ENCODE measurements at regions not wholly inside any gene's neighbourhood (a gene's known extent, or its start where the extent isn't known, plus 50 kb on each side); places are given as distances from the start of the nearest gene placed in this dataset.

GRCh38 chr2:219782737-219783348, 155.4 kb downstream of the SLC4A3 start:
- TF ChIP-seq ZFX (IDR thresholded peaks at IDR 0.05; ENCODE audit: borderline replicate concordance) (no peak), CTCF (IDR thresholded peaks at IDR 0.05) (no peak)
- no peak overlapping the region for H3K27ac ChIP-seq

- H3K27ac ChIP-seq: no peak overlapping the region
- TF ChIP-seq CTCF (IDR thresholded peaks at IDR 0.05) (no peak), ZFX (IDR thresholded peaks at IDR 0.05; ENCODE audit: borderline replicate concordance) (no peak)
Measured at GRCh38 chr2:219783359-219783975, 156.0 kb downstream of the SLC4A3 start.

- H3K27ac ChIP-seq: no peak overlapping the region
- TF ChIP-seq ZFX (IDR thresholded peaks at IDR 0.05; ENCODE audit: borderline replicate concordance): no peak
- TF ChIP-seq CTCF (IDR thresholded peaks at IDR 0.05): no peak
Measured at GRCh38 chr2:219784178-219784577, 156.7 kb downstream of the SLC4A3 start.

- H3K27ac ChIP-seq: no peak overlapping the region
- TF ChIP-seq ZFX (IDR thresholded peaks at IDR 0.05; ENCODE audit: borderline replicate concordance): no peak
- TF ChIP-seq CTCF (IDR thresholded peaks at IDR 0.05): no peak
Measured at GRCh38 chr2:219789476-219789875, 162.0 kb downstream of the SLC4A3 start.

- H3K27ac ChIP-seq: no peak overlapping the region
- TF ChIP-seq ZFX (IDR thresholded peaks at IDR 0.05; ENCODE audit: borderline replicate concordance) (no peak), CTCF (IDR thresholded peaks at IDR 0.05) (no peak)
Measured at GRCh38 chr2:219792446-219792845, 165.0 kb downstream of the SLC4A3 start.

- no peak overlapping the region for H3K27ac ChIP-seq
- TF ChIP-seq ZFX (IDR thresholded peaks at IDR 0.05; ENCODE audit: borderline replicate concordance) (no peak), CTCF (IDR thresholded peaks at IDR 0.05) (no peak)
Measured at GRCh38 chr2:219798430-219798829, 171.0 kb downstream of the SLC4A3 start.

GRCh38 chr2:219803294-219803693, 175.9 kb downstream of the SLC4A3 start:
- TF ChIP-seq ZFX (IDR thresholded peaks at IDR 0.05; ENCODE audit: borderline replicate concordance): no peak
- TF ChIP-seq CTCF (IDR thresholded peaks at IDR 0.05): no peak

More at GRCh38 chr2:219803294-219803693, 175.9 kb downstream of the SLC4A3 start:
- H3K27ac ChIP-seq: no peak overlapping the region

Data from 22Rv1 (cell line).